A673 (cell line): ENCODE measurements at regions not wholly inside any gene's neighbourhood (a gene's known extent, or its start where the extent isn't known, plus 50 kb on each side); places are given as distances from the start of the nearest gene placed in this dataset.

Experiments
- CTCF ChIP-seq: fragments of 300-800, 200-600 bp; sonication (generic); conservative IDR thresholded peaks from 2 replicates; pipeline ENCODE4 v1.5.1; 2017; ENCODE audit warnings: low read depth, mild to moderate bottlenecking, antibody characterized with exemption, low read length, moderate library complexity, mixed read lengths
- EZH2 ChIP-seq: fragments of 200-600 bp; sonication (generic); IDR thresholded peaks from 2 replicates; pipeline ENCODE4 v1.6.1; 2017; ENCODE audit warnings: borderline replicate concordance, low read depth, mild to moderate bottlenecking, mixed read lengths, antibody characterized with exemption, low read length; ENCODE audit not compliant: poor library complexity, severe bottlenecking

GRCh38 chr3:132880986-132881385 is 157.2 kb upstream of the TMEM108 start:
- no peak for TF ChIP-seq CTCF
- TF ChIP-seq EZH2: no peak
